Peyer's patch (tissue), 4 donors: ENCODE measurements at regions not wholly inside any gene's neighbourhood (a gene's known extent, or its start where the extent isn't known, plus 50 kb on each side); places are given as distances from the start of the nearest gene placed in this dataset.

Experiments used
- POLR2A ChIP-seq, 2 donors: fragments of 450-650 bp; IDR thresholded peaks; one replicate each; pipeline ENCODE4 v1.5.1; 2017; ENCODE audit warnings: antibody characterized with exemption in 2 of 2, mild to moderate bottlenecking in 2 of 2, moderate library complexity in 2 of 2
- TF ChIP-seq, protein P1 (sequence below), 6 experiments: fragments of 450-650 bp in 4 of 6; fragments of 200-600 bp in 2 of 6; sonication (generic) in 1 of 6; IDR thresholded peaks; one replicate each; pipeline ENCODE4 v1.5.1; 2017 to 2019; ENCODE audit warnings: antibody characterized with exemption in 6 of 6, mild to moderate bottlenecking in 3 of 6, moderate library complexity in 1 of 6

DNA sequence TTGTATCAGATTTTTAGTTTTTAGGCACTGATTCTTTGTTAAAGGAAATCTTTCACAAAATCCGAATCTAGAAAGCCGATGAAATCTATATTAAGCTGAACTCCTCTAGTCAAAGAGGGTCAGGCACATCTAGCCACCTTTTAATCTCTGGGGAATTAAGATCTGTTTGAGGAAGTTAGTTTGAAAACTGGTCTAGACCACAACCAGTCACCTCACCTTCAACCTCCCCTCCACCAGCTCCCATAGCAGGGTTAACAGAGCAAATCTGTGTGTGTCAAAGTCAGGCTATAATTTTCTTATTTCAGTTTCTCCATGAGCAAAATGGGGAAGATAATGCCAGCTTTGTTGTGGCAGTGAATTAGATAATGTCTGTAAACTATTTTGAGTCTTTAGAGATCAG, 110.0 kb upstream of the IGFBP7 start:
- TF ChIP-seq, protein P1, sequence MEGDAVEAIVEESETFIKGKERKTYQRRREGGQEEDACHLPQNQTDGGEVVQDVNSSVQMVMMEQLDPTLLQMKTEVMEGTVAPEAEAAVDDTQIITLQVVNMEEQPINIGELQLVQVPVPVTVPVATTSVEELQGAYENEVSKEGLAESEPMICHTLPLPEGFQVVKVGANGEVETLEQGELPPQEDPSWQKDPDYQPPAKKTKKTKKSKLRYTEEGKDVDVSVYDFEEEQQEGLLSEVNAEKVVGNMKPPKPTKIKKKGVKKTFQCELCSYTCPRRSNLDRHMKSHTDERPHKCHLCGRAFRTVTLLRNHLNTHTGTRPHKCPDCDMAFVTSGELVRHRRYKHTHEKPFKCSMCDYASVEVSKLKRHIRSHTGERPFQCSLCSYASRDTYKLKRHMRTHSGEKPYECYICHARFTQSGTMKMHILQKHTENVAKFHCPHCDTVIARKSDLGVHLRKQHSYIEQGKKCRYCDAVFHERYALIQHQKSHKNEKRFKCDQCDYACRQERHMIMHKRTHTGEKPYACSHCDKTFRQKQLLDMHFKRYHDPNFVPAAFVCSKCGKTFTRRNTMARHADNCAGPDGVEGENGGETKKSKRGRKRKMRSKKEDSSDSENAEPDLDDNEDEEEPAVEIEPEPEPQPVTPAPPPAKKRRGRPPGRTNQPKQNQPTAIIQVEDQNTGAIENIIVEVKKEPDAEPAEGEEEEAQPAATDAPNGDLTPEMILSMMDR (IDR thresholded peaks at IDR 0.05) = no peak
- no peak for TF ChIP-seq POLR2A (IDR thresholded peaks at IDR 0.05)
